CD4-positive, alpha-beta T cell treated with Interleukin-6 at 100 ng/mL for 8 hours (primary cell): ENCODE measurements at regions not wholly inside any gene's neighbourhood (a gene's known extent, or its start where the extent isn't known, plus 50 kb on each side); places are given as distances from the start of the nearest gene placed in this dataset.
A peak's percentile ranks its signal among the peaks of the same experiment; 100 is the strongest.

Experiments used
- DNase-seq: peaks from one replicate; pipeline ENCODE4 v3.0.0-alpha.2; 2020; ENCODE audit warnings: mixed read lengths, low spot score

DNA sequence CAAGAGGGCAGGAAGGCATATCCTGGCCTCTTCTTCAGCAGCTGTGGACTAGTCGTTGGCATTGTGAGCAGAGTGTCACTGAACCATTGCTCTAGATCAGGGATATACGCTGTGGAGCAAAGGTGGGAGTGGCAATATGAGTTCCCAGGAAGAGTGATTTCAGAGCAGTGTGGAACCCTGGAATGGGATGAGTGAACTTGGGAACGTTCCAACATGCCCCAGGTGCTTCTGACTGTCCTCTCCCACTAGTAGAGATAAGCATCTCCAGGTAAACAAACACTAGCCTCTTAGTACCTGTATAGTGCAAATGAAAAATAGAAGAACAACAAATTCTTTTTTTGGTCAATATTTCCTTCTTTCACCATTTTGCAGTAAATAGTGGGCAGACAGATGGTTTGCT, 123.6 kb upstream of the VEPH1 start:
- DNase-seq = no peak

GRCh38 chr3:157624801-157625200, 121.6 kb upstream of the VEPH1 start:
- no peak for DNase-seq

DNA sequence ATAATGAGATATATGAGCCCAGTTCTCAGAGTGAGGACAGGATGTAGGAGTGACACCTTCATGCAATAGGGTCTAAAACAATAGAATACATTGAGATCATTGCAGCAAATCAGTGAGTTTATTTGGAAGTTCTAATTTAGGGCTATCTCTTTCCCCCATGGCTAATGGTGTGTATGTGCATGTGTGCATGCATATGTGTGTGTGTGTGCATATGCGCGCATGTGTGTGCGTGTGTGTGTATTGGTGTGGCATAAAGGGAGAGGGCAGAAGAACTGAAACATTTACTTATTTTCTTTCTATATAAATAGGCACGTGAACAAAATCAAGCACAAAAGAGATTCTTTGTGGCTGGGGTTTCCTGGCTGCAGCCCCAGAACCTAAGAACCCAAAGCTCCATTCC, 115.7 kb upstream of the VEPH1 start:
- DNase-seq = no peak

DNA sequence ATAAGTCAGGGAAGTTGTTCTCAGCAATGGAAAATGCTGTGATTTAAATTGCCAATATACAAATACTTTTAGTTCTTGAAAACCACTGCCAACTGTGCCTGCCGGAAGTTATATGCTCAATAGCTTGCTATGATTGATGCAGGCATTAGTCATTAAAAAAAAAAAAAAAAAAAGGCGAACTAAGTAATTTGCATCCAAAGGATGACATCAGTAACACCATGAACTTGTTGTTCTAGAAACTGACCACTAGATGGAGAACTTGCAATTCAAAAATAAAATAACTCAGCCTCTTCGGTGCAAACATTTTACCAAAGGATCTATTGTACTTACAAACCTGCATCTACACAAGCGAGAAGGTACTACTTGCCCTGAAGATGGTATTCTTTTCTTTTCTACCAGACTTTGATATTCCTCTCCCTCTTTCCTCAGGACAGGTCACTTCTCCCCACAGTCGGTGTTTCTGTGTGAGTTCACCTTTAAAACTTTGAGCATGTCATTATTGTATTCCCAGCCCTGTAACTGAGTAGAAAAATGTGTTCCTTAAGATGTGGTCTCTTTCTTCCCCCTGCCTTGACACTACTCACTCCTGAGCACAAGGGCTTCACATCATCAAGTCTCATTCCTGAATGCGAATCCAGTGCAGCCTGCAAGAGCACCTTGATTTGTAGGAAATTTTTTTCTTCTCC, 115.0 kb upstream of the VEPH1 start:
- DNase-seq = peak; percentile 12

GRCh38 chr3:157614896-157615295, 111.7 kb upstream of the VEPH1 start:
- DNase-seq = no peak

- DNase-seq = no peak
Observed at GRCh38 chr3:157611536-157612076, 108.4 kb upstream of the VEPH1 start.

- no peak for DNase-seq
Observed at GRCh38 chr3:157610876-157611535, 107.8 kb upstream of the VEPH1 start.

- DNase-seq = no peak
Observed at GRCh38 chr3:157607826-157608405, 104.7 kb upstream of the VEPH1 start.

- DNase-seq = no peak
Observed at GRCh38 chr3:157606852-157607197, 103.6 kb upstream of the VEPH1 start.

GRCh38 chr3:157606011-157606851, 103.0 kb upstream of the VEPH1 start:
- peak; percentile 40 for DNase-seq

DNA sequence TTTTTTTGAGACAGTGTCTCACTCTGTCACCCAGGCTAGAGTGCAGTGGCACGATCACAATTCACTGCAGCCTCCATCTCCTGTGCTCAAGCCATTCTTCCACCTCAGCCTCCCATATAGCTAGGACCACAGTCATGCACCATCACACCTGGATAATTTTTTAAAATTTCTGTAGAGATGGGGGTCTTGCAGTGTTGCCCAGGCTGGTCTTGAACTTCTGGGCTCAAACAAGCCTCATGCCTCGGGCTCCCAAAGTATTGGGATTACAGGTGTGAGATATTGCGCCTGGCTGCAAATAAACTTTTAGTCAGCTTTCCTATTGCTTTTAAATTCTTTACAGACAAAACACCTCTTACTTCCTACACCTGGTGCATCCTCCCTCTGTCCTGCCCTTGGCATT, 102.1 kb upstream of the VEPH1 start:
- no peak for DNase-seq

- DNase-seq = no peak
Observed at GRCh38 chr3:157602424-157602823, 99.2 kb upstream of the VEPH1 start.

DNA sequence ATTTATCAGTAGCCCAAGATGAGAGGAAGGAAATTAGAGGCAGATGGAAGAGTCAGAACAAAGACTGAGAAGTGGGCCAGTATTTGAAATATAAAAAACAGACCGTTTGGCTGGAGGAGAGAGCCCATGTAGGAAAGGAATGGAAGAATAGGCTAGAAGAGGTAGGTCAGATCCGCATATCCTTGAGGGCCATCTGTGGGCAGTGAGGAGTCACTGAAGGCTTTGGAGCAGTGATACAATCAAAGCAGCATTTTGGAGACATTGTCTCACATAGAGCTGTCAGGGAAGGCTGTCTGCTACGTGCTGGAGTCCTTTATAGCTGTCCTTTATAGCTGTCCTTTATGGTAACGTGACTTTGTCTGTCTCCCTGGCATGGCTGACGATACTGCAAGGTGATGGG, 92.0 kb upstream of the VEPH1 start:
- DNase-seq = no peak

DNA sequence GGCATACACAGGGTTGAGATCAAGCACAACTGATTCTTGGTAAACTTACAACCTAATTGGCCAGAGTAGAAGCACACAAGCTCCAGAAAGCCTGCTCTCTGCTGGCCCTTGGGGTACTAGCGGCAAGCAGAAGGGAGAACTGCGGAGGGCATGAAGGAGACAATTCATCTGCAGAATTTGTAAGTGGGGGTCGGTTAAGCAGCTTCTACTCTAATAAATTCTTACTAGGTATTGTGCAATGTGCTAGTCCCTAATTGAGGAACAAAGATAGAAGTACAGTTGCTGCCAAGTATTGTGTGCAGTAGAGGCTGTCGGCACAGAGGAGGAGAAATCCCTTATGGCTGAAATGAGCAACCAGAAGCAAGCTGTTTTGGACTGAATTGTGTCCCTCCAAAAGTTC, 91.2 kb upstream of the VEPH1 start:
- no peak for DNase-seq

- no peak for DNase-seq
Observed at GRCh38 chr3:157592769-157593168, 89.6 kb upstream of the VEPH1 start.

DNA sequence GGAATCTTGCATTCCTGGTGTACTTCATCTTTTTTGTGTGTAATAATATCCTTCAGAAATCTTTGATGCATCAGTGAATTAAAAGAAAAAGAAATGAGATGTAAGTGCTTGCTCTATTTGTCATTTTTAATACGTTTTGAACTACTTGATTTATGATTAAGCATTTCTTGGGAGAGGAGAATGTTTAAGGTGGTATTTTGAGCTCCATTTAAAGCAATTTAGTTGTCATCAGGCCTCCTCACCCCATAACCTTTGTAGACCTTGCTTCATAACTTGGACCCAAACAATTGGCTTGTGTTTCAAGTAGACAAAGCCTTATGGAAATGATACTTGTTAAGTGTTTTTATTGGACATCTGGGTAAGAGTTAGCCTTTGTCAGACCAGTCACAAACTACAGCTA, 87.1 kb upstream of the VEPH1 start:
- DNase-seq = no peak

- no peak for DNase-seq
Observed at GRCh38 chr3:157589211-157589610, 86.0 kb upstream of the VEPH1 start.

- no peak for DNase-seq
Observed at GRCh38 chr3:157588386-157589060, 85.3 kb upstream of the VEPH1 start.

- no peak for DNase-seq
Observed at GRCh38 chr3:157586293-157586692, 83.1 kb upstream of the VEPH1 start.

GRCh38 chr3:157585386-157585785, 82.2 kb upstream of the VEPH1 start:
- DNase-seq = no peak

DNA sequence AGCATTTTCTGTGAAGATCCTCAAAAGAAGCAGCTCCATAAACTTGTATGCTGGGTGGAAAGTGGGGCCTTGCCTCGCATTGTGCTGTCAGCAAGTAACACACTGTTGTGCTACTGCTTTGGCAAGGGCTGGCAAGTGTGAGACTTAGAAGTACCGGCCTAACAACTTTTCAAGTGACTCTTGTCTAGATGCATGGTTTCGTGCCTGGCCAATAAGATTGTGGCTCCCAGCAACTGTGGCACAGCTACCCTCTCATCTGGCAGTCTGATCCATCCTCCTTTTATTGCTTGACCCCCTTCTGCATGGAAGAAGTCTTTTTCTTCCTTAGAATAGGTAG, 79.4 kb upstream of the VEPH1 start:
- DNase-seq = no peak
